GM23248 (cell line): ENCODE measurements at regions not wholly inside any gene's neighbourhood (a gene's known extent, or its start where the extent isn't known, plus 50 kb on each side); places are given as distances from the start of the nearest gene placed in this dataset.

ENCODE experiments used
- DNase-seq: peaks from one replicate; pipeline ENCODE4 v3.0.0-alpha.2; 2015
- H2AFZ ChIP-seq: fragments of 200-600 bp; sonication (generic); 2 replicates; pipeline ENCODE4 v1.6.1; 2016; ENCODE audit warnings: antibody characterized with exemption
- H3F3A ChIP-seq: fragments of 200-600 bp; sonication (generic); 2 replicates; pipeline ENCODE4 v1.6.1; 2016; ENCODE audit warnings: mild to moderate bottlenecking, antibody characterized with exemption, mixed run types; ENCODE audit not compliant: insufficient read depth
- H3K27ac ChIP-seq: fragments of 200-600 bp; sonication (generic); 2 replicates; pipeline ENCODE4 v1.5.1; 2016; ENCODE audit warnings: mild to moderate bottlenecking
- H3K27me3 ChIP-seq: fragments of 200-600 bp; sonication (generic); replicated peaks from 2 replicates; pipeline ENCODE4 v1.6.1; 2016; ENCODE audit warnings: mild to moderate bottlenecking; ENCODE audit not compliant: insufficient read depth
- H3K36me3 ChIP-seq: fragments of 200-600 bp; sonication (generic); 2 replicates; pipeline ENCODE4 v1.6.1; 2016; ENCODE audit warnings: low read depth, mild to moderate bottlenecking
- H3K4me1 ChIP-seq: fragments of 200-600 bp; sonication (generic); 2 replicates; pipeline ENCODE4 v1.6.1; 2016; ENCODE audit warnings: mild to moderate bottlenecking; ENCODE audit not compliant: insufficient read depth
- H3K4me2 ChIP-seq: fragments of 200-600 bp; sonication (generic); one replicate; pipeline ENCODE4 v1.6.1; 2016; ENCODE audit warnings: mild to moderate bottlenecking; ENCODE audit not compliant: unreplicated experiment
- H3K4me3 ChIP-seq: fragments of 200-600 bp; sonication (generic); 2 replicates; pipeline ENCODE4 v1.5.1; 2016; ENCODE audit warnings: mild to moderate bottlenecking
- H3K79me2 ChIP-seq: fragments of 200-600 bp; sonication (generic); 2 replicates; pipeline ENCODE4 v1.6.1; 2016; ENCODE audit warnings: mild to moderate bottlenecking; ENCODE audit not compliant: insufficient read depth
- H3K9ac ChIP-seq: fragments of 200-600 bp; sonication (generic); 2 replicates; pipeline ENCODE4 v1.6.1; 2016; ENCODE audit warnings: mild to moderate bottlenecking
- H3K9me2 ChIP-seq: fragments of 200-600 bp; sonication (generic); 2 replicates; pipeline ENCODE4 v1.6.1; 2016; ENCODE audit warnings: mixed run types, mild to moderate bottlenecking, moderate library complexity; ENCODE audit not compliant: insufficient read depth
- H3K9me3 ChIP-seq: fragments of 200-600 bp; sonication (generic); one replicate; pipeline ENCODE4 v1.6.1; 2017; ENCODE audit warnings: low read depth
- H4K20me1 ChIP-seq: fragments of 200-600 bp; sonication (generic); 2 replicates; pipeline ENCODE4 v1.6.0; 2016; ENCODE audit not compliant: insufficient read depth
- EZH2 ChIP-seq: fragments of 200-600 bp; sonication (generic); IDR thresholded peaks from 2 replicates; pipeline ENCODE4 v1.6.1; 2018; ENCODE audit warnings: antibody characterized with exemption, mild to moderate bottlenecking; ENCODE audit not compliant: insufficient read depth, poor library complexity, severe bottlenecking
- EZH2phosphoT487 ChIP-seq: fragments of 200-600 bp; sonication (generic); IDR thresholded peaks from 2 replicates; pipeline ENCODE4 v1.6.1; 2018; ENCODE audit warnings: antibody characterized with exemption, moderate library complexity, mild to moderate bottlenecking, low read depth; ENCODE audit not compliant: insufficient read depth
- WGBS, 2 experiments: methylation state at CpG; one replicate each; pipeline ENCODE4 v1.1.6; 2015 to 2017; ENCODE audit warnings: low lambda C conversion rate in 2 of 2, low coverage in 1 of 2; ENCODE audit errors: missing lambda C conversion rate in 2 of 2; 5-methylcytosine and 5-hydroxymethylcytosine counted together
- in situ Hi-C: fragments of 300-500 bp; cut with MboI; formaldehyde crosslinking; loops from 2 replicates; pipeline ENCODE4 v1.15.0; 2020

- no peak overlapping the region for H3K27ac ChIP-seq
- TF ChIP-seq EZH2phosphoT487 (no peak), EZH2 (no peak)
- no peak for DNase-seq
- no peaks in the 10 kb centered on the region for H3K36me3 ChIP-seq
- H3K79me2 ChIP-seq = no peaks in the 10 kb centered on the region
- no peak overlapping the region for H3K4me2 ChIP-seq
- no peaks in the 10 kb centered on the region for H3K9me3 ChIP-seq
- no peaks in the 10 kb centered on the region; the same call in 1 of the 2 replicates for H4K20me1 ChIP-seq
- no peaks in the 10 kb centered on the region for H3K27me3 ChIP-seq
- H3K4me3 ChIP-seq = no peak overlapping the region
- no peak overlapping the region for H3K9ac ChIP-seq
- H3F3A ChIP-seq = no peaks in the 10 kb centered on the region
- in situ Hi-C loops = no loop called here
- H3K9me2 ChIP-seq = no peaks in the 10 kb centered on the region
- no peak overlapping the region for H2AFZ ChIP-seq
- no peaks in the 10 kb centered on the region for H3K4me1 ChIP-seq
Observed at GRCh38 chr11:91230647-91231046, 994.0 kb upstream of the FAT3 start.

GRCh38 chr11:91222830-91223229 is 1000.0 kb upstream of the CHORDC1 start:
- Histone ChIP-seq H2AFZ (no peak overlapping the region), H3K9ac (no peak overlapping the region), H3K27me3 (no peaks in the 10 kb centered on the region), H3K79me2 (no peaks in the 10 kb centered on the region), H3K27ac (no peak overlapping the region), H3K9me3 (no peaks in the 10 kb centered on the region), H4K20me1 (no peaks in the 10 kb centered on the region), H3K36me3 (no peaks in the 10 kb centered on the region), H3K4me1 (no peaks in the 10 kb centered on the region), H3K4me2 (no peak overlapping the region), H3K4me3 (no peak overlapping the region), H3F3A (no peaks in the 10 kb centered on the region), H3K9me2 (no peaks in the 10 kb centered on the region)
- in situ Hi-C loops = no loop called here
- no peak for TF ChIP-seq EZH2
- no peak for TF ChIP-seq EZH2phosphoT487
- DNase-seq = no peak
- WGBS, 2 experiments = 0 to 5% methylated on average over 1 of the region's 1 CpG

DNA sequence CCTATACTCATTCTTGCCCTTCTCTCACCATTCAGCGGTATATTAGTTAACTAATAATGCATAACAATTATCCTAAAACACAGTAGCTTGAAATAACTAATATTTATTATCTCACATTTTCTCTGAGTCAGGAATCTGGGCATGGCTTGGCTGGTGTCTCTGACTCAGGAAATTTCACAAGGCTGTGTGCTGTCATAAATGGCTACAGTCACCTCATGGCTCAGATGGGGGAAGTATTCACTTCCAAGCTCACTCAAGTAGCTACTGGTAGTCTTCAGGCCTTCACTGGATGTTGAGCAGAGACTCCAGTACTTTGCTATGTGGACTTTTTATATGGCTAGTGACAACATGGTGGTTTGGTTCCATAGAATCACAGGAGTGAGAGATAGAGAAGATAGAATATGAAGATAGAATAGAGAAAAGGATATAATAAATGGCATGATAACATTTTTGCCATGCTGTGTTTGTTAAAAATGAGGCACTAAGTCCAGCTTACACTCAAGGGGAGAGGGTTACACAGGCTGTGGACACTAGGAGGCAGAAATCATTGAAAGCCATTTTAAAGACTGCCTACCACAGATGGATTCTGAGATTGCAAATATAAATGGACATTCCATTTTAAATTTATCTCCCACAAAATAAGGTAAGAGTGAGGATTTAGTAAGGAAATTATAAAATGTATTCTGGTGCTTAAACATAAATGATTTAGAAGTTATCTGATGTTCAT is 997.8 kb upstream of the CHORDC1 start:
- Histone ChIP-seq H3K9me3 (no peaks in the 10 kb centered on the region), H3K79me2 (no peaks in the 10 kb centered on the region), H2AFZ (no peak overlapping the region), H4K20me1 (no peaks in the 10 kb centered on the region), H3K36me3 (no peaks in the 10 kb centered on the region), H3K27me3 (no peaks in the 10 kb centered on the region), H3K27ac (no peak overlapping the region), H3F3A (no peaks in the 10 kb centered on the region), H3K4me3 (no peak overlapping the region), H3K9ac (no peak overlapping the region), H3K4me2 (no peak overlapping the region), H3K4me1 (no peaks in the 10 kb centered on the region), H3K9me2 (no peaks in the 10 kb centered on the region)
- DNase-seq = peak; percentile 2
- in situ Hi-C loops = no loop called here
- 0% methylated on average over 1 of the region's 1 CpG for WGBS, 2 experiments
- no peak for TF ChIP-seq EZH2phosphoT487
- TF ChIP-seq EZH2 = no peak

- no peak for DNase-seq
- no peak overlapping the region for H3K27ac ChIP-seq
- no peaks in the 10 kb centered on the region for H3K9me3 ChIP-seq
- no peak for TF ChIP-seq EZH2phosphoT487
- no peak for TF ChIP-seq EZH2
- in situ Hi-C loops = no loop called here
- H4K20me1 ChIP-seq = no peaks in the 10 kb centered on the region
- WGBS, 2 experiments = 0% methylated on average over 1 of the region's 1 CpG
- H3K36me3 ChIP-seq = no peaks in the 10 kb centered on the region
- no peaks in the 10 kb centered on the region for H3K9me2 ChIP-seq
- no peak overlapping the region for H3K9ac ChIP-seq
- H3K27me3 ChIP-seq = no peaks in the 10 kb centered on the region
- no peaks in the 10 kb centered on the region for H3K4me1 ChIP-seq
- no peaks in the 10 kb centered on the region for H3K79me2 ChIP-seq
- H3F3A ChIP-seq = no peaks in the 10 kb centered on the region
- H3K4me3 ChIP-seq = no peak overlapping the region
- H3K4me2 ChIP-seq = no peak overlapping the region
- H2AFZ ChIP-seq = no peak overlapping the region
Observed at GRCh38 chr11:91219535-91219934, 996.7 kb upstream of the CHORDC1 start.

DNA sequence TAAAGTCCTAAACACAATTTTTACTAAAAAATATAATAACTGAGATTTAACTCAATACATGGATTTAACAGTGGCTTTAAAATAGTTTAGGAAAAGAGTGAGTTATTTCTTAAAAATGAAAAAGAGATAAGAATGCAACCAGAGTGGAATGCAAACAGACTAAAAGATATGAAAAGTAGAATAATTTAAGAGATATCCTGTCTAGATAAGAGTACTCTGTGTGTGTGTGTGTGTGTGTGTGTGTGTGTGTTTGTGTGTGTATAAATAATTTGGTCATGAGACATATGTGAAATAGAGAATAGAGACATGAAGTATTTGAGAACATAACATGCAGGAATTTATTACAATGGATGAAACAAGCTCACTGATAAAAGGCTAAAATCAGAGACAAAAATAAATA is 986.9 kb upstream of the CHORDC1 start:
- in situ Hi-C loops = no loop called here
- Histone ChIP-seq H3K79me2 (no peaks in the 10 kb centered on the region), H4K20me1 (no peaks in the 10 kb centered on the region), H2AFZ (no peak overlapping the region), H3K9me2 (no peaks in the 10 kb centered on the region), H3F3A (no peaks in the 10 kb centered on the region), H3K27me3 (no peaks in the 10 kb centered on the region), H3K9me3 (no peaks in the 10 kb centered on the region), H3K4me3 (no peak overlapping the region), H3K4me2 (no peak overlapping the region), H3K27ac (no peak overlapping the region), H3K36me3 (no peaks in the 10 kb centered on the region; the same call in 1 of the 2 replicates), H3K9ac (no peak overlapping the region), H3K4me1 (no peaks in the 10 kb centered on the region)
- TF ChIP-seq EZH2phosphoT487 (no peak), EZH2 (no peak)
- no peak for DNase-seq
